DMS53 (cell line): ENCODE measurements at regions not wholly inside any gene's neighbourhood (a gene's known extent, or its start where the extent isn't known, plus 50 kb on each side); places are given as distances from the start of the nearest gene placed in this dataset.
"Not testable (repeated sequence)": the region's sequence is repeated elsewhere in the genome, so short reads cannot be mapped to it uniquely, and the experiment has no call there.

ENCODE experiments used
- DNase-seq: peaks from one replicate; lab custom pipeline; 2025; lab: John Stamatoyannopoulos, UW

DNA sequence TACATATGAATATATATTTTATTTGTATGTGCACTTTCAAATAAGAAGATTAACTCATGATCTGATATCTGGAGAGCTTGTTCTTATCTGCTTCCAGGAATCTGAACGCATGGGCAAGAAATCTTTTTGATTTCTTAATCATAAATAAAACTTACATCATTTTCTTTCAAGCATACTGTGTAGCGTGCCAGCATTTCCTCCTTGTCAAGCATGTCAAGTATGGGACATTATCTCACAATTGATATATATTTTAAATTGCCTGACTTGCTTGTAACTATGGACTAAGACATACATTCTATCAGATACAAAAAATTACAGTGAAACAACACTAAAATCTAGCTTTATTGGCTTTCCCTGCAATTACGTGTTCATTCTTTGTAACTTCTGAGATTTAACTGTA lies 1128.2 kb downstream of the PLA2G4A start:
- no peak for DNase-seq

DNA sequence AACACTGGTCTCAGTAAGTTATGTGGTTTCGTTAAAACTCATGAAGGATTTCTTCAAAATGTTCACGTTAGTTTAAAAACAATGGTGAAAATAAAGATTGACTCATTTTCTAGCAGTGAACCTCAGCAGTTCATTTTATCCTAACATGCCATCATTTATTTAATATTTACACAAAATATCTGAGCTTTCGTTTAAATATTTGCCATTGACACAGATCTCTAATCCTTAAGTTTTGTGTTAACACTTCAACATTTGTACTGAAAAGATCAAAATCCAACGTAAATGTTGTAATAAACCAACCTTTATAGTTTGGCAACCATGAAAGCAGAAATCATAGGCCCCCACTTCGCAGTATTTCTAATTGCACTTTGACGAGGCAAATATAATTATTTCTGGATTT lies 1129.5 kb downstream of the PLA2G4A start:
- DNase-seq, result peak; percentile 64

DNA sequence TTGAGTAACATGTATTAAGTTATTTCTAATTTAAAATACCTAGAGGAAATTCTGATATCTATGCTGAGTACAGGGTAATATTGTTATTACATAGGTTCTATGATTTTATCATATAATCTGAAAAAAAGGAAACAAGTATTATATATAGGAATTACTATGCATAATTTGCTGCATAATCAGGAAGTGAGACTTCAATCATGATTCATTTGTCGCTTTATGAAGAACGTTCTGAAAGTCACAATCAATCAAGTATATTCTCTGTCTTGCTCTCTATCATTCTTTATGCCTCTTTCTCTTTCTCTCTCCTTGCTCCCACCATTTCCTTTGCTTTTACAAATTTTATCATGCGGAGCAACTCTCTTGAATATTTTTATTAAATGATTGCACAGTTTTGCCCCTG lies 1130.3 kb downstream of the PLA2G4A start:
- no peak for DNase-seq

DNA sequence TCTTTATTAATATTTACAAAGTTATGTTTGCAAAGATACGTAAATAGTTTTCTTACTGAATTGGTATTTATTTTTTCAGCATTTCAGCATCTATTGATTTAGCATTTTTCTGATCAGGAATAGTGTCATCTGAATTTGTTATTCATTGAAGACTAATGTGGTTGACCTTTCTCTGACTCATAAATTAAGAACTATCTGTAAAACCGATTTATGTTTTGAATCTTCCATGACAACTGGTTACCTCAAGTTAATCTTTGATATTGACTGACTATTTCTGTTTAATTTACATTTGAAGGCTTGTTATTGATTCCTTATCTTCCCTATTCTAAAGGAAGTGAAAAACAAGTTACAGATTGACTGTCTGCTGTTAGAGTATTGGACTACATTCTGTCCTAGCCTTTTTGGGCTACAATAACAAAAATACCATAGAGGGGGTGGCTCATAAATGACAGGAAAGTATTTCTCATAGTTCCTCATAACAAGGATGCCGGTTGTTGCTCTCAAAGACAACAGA lies 1131.4 kb downstream of the PLA2G4A start:
- no peak for DNase-seq

DNA sequence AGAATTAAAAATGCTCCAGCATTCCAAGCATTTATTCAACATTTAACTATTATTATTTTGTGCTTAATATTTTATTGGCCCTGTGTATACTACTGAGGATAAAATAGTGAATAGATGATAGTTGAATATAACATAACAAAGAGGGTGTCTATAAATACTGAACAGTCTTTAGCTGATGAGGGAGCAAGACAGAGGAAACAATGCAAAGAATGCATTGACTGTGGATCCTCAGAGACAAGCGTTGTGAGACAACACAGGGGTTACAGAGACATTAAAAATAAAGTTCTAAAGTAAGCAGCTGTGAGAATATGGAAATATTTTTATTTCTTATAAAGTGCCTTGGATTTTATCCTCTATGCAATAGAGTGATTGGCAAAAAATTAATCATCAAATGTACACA lies 1133.1 kb downstream of the PLA2G4A start:
- DNase-seq, result no peak

DNA sequence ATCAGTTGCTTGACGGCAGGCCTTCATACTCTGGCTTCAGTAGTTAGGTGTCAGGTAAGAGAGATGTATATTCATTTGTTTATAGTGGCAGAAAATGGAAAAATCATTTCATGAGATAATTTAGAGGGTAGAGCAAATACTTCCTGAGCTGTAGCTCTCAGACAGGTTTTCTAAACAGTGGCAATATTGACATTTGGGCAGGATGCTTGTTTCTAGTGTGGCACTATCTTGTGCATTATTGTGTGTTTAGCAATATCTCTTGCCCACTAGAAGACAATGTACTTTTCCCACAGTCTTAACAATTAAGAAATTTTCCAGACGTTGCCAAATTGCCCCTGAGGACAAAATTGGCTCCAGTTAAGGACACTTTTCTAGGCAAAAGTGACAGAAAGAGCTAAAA lies 1143.1 kb downstream of the PLA2G4A start:
- peak; percentile 14 for DNase-seq

DNA sequence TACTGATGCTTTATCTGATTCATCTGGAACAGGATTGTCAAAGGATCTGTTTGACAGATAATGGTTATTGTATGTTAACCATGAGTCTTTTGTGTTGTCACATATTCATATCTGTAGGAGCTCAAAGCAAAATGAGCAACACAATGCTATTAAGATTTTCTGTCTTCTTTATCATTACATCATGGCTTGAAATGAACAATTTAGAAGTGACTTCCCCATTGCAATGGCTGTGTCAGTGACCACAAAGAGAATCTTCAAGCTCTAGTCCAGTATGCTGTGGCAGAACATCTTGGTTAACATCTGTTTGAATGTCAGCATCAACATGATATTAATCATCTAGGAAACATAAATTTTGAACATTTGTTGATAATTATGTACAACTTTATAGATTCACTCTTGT lies 1148.5 kb downstream of the PLA2G4A start:
- DNase-seq, result no peak

DNA sequence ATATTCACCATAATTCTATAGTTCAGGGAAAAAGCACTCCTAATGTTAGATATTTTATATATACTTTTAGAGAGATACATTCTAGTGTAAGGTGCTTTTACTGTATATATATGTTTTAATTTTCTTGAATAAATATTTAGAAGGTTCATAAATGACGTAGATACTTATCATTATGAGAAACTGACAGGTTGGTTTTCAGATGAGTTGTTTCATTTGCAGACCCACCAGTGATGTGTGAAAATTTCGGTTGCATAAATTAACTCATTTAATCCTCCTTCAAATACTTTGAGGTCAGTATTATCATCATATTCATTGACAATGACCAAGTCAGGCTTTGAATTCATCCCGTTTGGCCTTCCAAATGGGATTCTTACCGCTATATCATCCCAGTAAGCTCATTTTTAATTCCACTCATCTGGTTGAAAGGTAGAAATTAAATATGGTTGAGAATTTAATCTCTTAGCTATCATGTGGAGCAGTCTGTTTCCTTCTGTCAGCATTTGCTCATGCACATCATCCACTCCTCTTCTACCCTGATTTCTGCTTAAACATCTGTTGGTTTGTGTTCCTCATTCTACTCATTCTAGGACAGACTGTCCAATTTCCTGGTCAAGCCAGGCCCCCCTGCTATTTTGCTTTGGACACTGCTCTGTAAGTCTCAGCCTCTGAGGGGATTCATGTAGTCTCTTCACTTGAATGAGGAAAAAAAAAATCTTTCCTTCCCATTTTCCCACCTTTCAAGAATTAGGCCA lies 1156.6 kb downstream of the PLA2G4A start:
- DNase-seq, result no peak

DNA sequence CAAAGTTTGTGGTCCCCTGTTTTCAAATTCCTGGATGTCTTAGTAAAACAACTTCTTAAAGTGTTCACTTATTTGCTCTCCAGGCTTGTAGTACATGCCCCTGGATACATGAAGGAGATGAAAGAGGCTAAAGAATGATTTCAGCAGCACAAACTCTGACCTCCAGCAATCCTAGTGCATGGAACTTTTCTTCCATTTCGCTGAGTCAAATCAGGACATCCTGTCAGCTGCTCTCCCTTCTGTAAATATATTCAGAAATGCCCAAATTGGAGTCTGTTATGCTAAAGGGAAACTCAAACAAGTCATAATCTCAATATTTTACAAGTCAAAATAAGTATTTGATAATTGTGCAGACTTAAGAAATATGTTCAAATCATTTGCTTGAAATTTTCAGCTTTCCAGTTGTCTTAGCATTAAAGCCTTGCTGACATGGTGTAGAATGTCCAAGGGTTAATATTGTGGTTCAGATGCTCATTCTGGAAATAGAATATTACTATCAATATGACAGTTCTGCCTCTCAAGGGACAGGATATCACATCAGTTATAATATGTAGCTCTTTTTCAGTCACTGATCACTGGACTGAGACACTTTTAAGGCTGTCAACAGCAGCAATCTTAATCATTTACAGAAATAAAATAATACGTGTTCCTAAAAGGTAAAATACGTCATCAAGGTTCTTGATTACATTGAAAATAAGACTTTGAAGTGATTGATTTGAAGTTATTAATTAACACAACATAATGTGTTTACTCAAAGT lies 1157.3 kb downstream of the PLA2G4A start:
- DNase-seq, result peak; percentile 4

DNA sequence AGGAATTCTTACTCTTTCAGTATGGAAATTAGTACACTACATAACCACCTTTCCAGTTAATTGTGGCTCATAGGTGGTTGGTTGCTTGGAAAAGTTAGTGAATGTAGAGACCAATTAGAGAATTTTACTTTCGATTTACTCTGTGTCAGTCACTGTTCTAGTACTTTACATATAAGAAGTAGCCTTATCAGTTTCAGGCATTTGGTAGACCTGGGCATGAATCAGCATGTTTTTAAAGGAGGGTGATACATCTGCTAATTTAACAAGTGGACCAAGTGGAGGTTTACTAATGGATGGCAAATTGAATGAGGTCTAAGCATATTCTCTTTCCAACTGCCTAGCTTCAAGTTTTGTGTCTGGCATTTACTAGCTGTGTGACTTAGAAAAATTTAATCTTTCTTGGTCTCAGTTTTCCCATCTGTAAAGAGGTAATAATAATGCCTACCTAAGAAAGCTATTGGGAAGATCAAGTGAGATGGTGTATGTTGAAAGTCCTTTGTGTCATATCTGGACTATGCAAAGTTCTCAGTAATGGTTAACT lies 1158.6 kb downstream of the PLA2G4A start:
- DNase-seq, result no peak

DNA sequence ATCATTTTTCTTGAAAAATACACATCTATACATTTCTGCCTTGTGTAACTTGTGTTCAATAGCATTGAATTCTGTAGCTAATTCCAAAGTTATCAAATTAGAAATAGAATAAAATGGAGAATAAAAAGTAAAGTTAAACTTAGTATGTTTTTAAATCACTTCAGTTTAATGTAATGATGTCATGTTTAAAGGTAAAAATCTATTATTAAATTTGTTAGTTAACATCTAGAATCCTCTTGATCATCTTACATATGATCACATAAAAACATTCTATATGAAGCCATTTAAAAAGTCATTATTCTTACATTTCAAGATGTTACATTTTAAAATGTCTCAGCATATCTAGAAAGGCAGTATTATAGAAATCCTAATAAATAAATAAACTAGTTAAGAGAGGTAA lies 1163.2 kb downstream of the PLA2G4A start:
- no peak for DNase-seq

DNA sequence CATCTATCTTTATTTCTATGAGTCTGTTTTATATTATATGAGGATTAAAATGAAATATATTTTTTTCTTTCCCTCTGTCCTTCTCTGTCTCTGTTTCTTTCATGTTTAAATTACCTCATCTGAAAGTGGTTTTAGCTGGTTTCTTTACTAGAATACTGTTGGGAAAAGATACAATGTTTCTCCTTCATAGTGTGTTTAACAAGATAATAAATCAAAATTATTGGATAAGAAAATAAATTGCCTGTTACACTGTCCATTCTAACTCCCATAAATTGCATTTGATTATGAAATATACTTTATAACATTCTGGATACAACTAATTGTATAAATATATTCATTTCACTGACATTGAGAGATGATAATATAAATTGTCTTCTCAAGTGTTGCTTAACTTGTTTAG lies 1168.0 kb downstream of the PLA2G4A start:
- DNase-seq, result no peak

DNA sequence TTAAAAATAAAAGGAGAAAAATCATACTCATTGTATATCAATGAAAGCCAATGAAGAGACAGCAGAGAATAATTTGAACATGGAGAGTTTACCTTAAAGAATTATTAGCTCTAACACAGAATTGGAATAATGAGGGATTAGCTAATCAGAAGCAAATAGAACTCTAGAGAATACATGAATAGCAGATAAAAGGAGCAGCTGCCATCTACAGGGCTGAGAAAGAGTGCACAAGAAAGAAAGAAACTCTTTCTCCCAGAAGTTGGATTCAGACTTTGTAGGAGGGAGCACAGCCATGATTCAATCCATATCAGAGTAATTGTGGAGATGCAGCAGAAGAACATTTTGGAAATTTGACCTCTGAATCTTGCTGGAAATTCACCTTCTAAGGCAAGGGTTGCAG lies 1171.2 kb downstream of the PLA2G4A start:
- DNase-seq, result peak; percentile 6

DNA sequence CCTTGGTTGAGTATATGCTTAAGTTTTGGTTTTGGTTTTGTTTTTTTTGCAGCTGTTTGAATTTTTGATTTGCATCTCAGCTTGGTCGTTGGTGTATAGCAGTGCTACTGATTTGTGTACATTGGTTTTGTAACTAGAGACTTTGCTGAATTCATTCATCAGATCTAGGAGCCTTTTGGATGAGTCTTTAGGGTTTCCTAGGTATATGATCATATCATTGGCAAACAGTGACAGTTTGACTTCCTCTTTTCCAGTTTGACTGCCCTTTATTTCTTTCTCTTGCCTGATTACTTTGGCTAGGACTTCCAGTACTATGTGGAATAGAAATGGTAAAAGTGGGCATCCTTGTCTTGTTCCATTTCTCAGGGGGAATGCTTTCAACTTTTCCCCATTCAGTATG lies 1174.9 kb downstream of the PLA2G4A start:
- DNase-seq, result not testable (repeated sequence)

DNA sequence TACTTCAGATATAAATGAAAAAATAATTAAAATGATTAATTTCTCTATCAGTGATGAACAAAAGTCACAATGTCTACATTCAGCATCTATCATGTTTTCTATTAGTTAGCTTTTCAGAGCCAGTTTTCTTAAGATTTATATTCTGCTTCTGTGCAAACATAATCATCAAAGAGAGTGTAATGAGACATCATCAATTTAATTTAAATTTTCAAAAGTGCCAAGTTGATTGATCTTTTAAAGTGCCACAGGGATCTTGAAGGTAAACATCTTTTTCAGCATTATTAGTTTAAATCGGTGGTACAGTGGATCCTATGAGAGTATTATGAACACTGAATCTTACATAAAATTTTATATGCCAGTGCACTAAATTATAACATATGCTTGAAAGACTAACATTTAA lies 1176.1 kb downstream of the PLA2G4A start:
- no peak for DNase-seq

DNA sequence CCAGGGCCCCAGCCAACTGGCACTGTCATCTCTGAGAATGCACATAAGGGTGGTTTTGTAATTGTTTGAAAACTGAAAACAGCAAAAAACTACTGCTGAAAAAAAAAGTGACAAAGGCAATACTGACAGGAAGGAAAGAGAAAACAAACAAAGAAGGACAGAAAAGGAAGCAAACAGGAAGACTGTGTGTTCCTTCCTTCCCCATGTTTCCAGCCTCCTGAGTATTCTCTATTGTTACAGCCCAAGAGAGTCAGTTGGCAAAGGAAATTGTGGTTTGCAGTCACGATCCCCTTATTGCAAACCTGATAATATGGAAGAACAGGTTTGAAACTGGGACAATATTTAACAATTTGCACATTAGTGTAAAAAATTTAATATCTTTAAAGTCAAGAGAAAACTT lies 1177.6 kb downstream of the PLA2G4A start:
- DNase-seq, result no peak

DNA sequence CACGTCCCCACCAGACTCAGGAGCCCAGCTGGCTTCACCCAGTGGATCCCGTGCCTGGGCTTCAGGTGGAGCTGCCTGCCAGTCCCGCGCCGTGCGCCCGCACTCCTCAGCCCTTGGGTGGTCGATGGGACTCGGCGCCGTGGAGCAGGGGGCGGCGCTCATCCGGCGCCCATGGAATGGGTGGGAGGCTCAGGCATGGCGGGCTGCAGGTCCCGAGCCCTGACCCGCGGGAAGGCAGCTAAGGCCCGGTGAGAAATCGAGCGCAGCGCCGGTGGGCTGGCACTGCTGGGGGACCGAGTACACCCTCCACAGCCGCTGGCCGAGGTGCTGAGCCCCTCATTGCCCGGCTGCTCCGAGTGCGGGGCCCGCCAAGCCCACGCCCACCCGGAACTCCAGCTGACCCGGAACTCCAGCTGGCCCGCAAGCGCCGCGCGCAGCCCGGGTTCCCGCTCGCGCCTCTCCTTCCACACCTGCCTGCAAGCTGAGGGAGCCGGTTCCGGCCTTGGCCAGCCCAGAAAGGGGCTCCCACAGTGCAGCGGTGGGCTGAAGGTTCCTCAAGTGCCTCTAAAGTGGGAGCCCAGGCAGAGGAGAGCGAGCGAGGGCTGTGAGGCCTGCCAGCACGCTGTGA lies 1184.6 kb downstream of the PLA2G4A start:
- not testable (repeated sequence) for DNase-seq

DNA sequence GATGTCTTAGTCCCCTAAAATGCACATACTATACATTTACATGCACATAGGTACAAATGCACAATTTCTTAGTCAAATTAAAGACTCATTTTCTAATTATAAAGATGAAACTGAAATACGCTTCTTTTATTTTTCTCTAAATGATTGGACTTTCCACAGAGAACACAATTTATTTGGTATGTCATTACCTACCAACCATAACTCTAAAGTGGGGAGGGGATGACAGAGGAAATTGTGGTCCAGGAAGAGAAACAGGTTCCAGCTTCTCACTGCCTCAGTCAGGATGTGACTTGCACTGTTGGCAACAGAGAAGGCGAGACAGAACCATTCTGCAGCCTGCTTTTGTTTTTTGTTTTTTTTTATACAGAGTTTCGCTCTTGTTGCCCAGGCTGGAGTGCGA lies 1189.2 kb downstream of the PLA2G4A start:
- no peak for DNase-seq

DNA sequence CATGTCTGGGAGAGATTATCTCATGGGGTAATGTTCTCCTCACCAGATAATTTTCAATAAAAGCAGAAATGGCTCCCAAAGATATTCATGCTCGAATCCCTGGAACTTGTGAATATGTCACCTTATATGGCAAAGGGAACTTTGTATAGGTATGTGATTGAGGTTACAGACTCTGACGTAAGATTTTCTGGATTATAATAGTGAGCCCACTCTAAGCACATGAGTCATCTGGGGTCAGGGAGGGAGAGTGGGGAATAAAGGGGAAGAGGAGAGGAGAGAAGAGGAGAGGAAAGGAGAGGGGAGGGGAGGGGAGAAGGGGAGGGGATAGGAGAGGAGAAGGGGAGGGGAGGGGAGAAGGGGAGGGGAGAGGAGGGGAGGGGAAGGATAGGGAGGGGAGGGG lies 1193.9 kb downstream of the PLA2G4A start:
- DNase-seq, result no peak

DNA sequence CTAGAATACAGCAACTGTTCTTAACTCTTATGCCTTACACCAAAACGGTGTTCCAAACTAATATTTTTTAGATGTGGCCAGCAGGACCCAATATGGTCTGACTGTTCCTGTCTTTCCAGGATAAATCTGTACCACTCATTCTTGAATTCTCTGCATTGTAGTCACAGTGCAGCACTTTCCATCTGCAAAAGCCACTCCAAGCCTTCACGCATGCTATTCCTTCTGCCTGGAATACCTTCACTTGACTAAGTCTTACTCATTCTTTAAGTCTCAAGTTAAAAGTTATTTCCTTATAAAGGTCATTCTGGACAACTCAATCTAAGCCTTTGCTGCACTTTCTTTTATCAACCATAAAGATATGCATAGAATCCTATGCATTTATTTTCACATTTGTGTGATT lies 1194.5 kb downstream of the PLA2G4A start:
- DNase-seq, result no peak

DNA sequence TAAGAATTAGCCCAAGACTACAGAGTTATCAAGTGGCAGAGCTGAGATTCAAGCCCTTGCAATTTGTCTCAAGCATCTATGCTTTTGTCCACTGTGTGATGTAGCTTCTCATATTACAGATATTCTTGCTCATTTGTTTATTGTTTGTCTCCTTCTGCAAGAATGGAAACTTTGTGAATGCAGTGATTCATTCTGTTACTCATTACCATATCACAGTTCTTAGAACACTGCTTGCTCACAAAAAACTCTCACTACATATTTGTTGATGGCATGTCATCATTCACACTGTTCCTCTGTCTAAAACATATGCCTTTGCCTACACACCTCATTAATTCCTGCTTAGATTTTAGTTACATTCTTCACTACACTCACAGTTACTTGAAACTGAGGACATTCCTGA lies 1198.9 kb downstream of the PLA2G4A start:
- peak; percentile 25 for DNase-seq

DNA sequence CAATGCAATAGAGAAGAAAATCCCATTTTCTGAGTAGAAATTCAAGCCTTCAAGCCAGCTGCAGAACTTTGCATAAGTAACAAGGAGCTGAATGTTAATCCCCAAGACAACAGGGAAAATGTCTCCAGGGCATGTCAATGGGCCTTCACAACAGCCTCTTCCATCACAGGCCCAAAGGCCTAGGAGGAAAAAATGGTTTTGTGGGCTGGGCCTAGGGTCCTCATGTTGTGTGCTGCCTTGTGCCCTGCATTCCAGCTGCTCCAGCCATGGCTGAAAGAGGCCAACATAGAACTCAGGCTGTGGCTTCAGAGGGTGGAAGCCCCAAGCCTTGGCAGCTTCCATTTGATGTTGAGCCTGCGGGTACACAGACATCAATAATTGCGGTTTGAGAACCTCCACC lies 1208.8 kb downstream of the PLA2G4A start:
- DNase-seq, result not testable (repeated sequence)
